Loucy (cell line): ENCODE measurements at regions not wholly inside any gene's neighbourhood (a gene's known extent, or its start where the extent isn't known, plus 50 kb on each side); places are given as distances from the start of the nearest gene placed in this dataset.

Experiments
- H2AFZ ChIP-seq: fragments of 200-600 bp; sonication (generic); 2 replicates; pipeline ENCODE4 v1.6.0; 2016; ENCODE audit warnings: antibody characterized with exemption, mild to moderate bottlenecking, low read length, moderate library complexity
- H3F3A ChIP-seq: fragments of 200-600 bp; 2 replicates; pipeline ENCODE4 v1.6.0; 2016; ENCODE audit warnings: antibody characterized with exemption, low read depth, mild to moderate bottlenecking
- H3K27me3 ChIP-seq: fragments of 200-600 bp; sonication (generic); 2 replicates; pipeline ENCODE4 v1.6.1; 2014; ENCODE audit warnings: low read length, mild to moderate bottlenecking; ENCODE audit not compliant: insufficient read depth, poor library complexity, severe bottlenecking
- H3K36me3 ChIP-seq: fragments of 200-600 bp; sonication (generic); 2 replicates; pipeline ENCODE4 v1.6.1; 2016; ENCODE audit warnings: low read length; ENCODE audit not compliant: insufficient read depth
- H3K4me1 ChIP-seq: fragments of 200-600 bp; sonication (generic); 2 replicates; pipeline ENCODE4 v1.5.1; 2014; ENCODE audit warnings: low read length, mild to moderate bottlenecking; ENCODE audit not compliant: insufficient read depth, poor library complexity, severe bottlenecking
- H3K4me2 ChIP-seq: fragments of 200-600 bp; sonication (generic); 2 replicates; pipeline ENCODE4 v1.6.0; 2014; ENCODE audit warnings: antibody characterized with exemption, low read length, low read depth, mild to moderate bottlenecking; ENCODE audit not compliant: poor library complexity, severe bottlenecking
- H3K4me3 ChIP-seq: fragments of 200-600 bp; sonication (generic); 2 replicates; pipeline ENCODE4 v1.5.1; 2014; ENCODE audit warnings: low read length, mild to moderate bottlenecking, mixed read lengths; ENCODE audit not compliant: poor library complexity, severe bottlenecking
- H3K79me2 ChIP-seq: fragments of 200-600 bp; sonication (generic); 2 replicates; pipeline ENCODE4 v1.6.1; 2014; ENCODE audit warnings: low read length; ENCODE audit not compliant: insufficient read depth
- H3K9ac ChIP-seq: fragments of 200-600 bp; sonication (generic); 2 replicates; pipeline ENCODE4 v1.6.0; 2014; ENCODE audit warnings: mild to moderate bottlenecking, low read depth, low read length, moderate library complexity; ENCODE audit not compliant: poor library complexity, severe bottlenecking
- H3K9me2 ChIP-seq: fragments of 200-600 bp; sonication (generic); replicated peaks from 2 replicates; pipeline ENCODE4 v1.6.1; 2016; ENCODE audit warnings: low read depth, low read length, mixed read lengths
- H3K9me3 ChIP-seq: fragments of 200-600 bp; sonication (generic); 2 replicates; pipeline ENCODE4 v1.6.1; 2014; ENCODE audit warnings: mild to moderate bottlenecking, antibody characterized with exemption, low read length, low read depth; ENCODE audit not compliant: insufficient read depth
- H4K20me1 ChIP-seq: fragments of 200-600 bp; sonication (generic); 2 replicates; pipeline ENCODE4 v1.6.0; 2014; ENCODE audit warnings: antibody characterized with exemption, low read length, mild to moderate bottlenecking; ENCODE audit not compliant: insufficient read depth, poor library complexity, severe bottlenecking
- CTCF ChIP-seq: fragments of 200-600 bp; sonication (generic); conservative IDR thresholded peaks from 2 replicates; pipeline ENCODE4 v1.5.1; 2014; ENCODE audit warnings: mild to moderate bottlenecking, antibody characterized with exemption, low read length
- EZH2phosphoT487 ChIP-seq: fragments of 200-600 bp; IDR thresholded peaks from 2 replicates; pipeline ENCODE4 v1.6.1; 2018; ENCODE audit warnings: antibody characterized with exemption, mild to moderate bottlenecking, moderate library complexity, borderline replicate concordance

- no peaks in the 10 kb centered on the region for H3K9me3 ChIP-seq
- H4K20me1 ChIP-seq: no peaks in the 10 kb centered on the region
- no peaks in the 10 kb centered on the region for H3K79me2 ChIP-seq
- no peak overlapping the region for H2AFZ ChIP-seq
- no peaks in the 10 kb centered on the region for H3K9me2 ChIP-seq
- H3K27me3 ChIP-seq: no peaks in the 10 kb centered on the region
- no peaks in the 10 kb centered on the region for H3K4me1 ChIP-seq
- H3K36me3 ChIP-seq: no peaks in the 10 kb centered on the region
- no peak overlapping the region for H3K4me2 ChIP-seq
- H3K9ac ChIP-seq: no peak overlapping the region
- H3F3A ChIP-seq: no peaks in the 10 kb centered on the region
- no peak overlapping the region for H3K4me3 ChIP-seq
- TF ChIP-seq EZH2phosphoT487: no peak
- no peak for TF ChIP-seq CTCF
Measured at GRCh38 chr4:125112536-125112935, 202.2 kb upstream of the FAT4 start.

DNA sequence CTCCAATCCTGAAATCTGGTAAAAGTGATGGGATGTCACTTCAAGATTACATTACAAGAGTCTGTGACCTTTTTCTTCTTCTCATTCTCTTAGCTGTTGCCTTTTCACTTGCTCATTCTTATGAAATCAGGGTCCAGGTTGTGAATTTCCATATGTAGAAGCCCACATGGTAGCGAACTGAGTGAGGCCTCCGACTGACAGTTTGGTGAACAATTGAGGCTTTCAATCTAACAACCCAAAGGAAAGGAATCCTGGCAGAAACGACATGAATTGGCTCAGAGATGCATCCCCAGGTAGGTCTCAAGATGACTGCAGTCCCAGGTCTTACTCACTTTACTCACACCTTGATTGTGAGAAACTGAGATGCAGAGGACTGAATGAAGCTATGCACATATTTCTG, 203.4 kb upstream of the FAT4 start:
- Histone ChIP-seq H2AFZ (no peak overlapping the region), H3K4me2 (no peak overlapping the region), H3K9me2 (no peaks in the 10 kb centered on the region), H3K9ac (no peak overlapping the region), H3K4me1 (no peaks in the 10 kb centered on the region), H3K36me3 (no peaks in the 10 kb centered on the region), H3K9me3 (no peaks in the 10 kb centered on the region), H3K79me2 (no peaks in the 10 kb centered on the region), H4K20me1 (no peaks in the 10 kb centered on the region), H3F3A (no peaks in the 10 kb centered on the region), H3K4me3 (no peak overlapping the region), H3K27me3 (no peaks in the 10 kb centered on the region)
- TF ChIP-seq EZH2phosphoT487: no peak
- TF ChIP-seq CTCF: no peak

GRCh38 chr4:125105561-125105960, 209.2 kb upstream of the FAT4 start:
- H3F3A ChIP-seq: no peaks in the 10 kb centered on the region
- H3K9me3 ChIP-seq: no peaks in the 10 kb centered on the region
- no peaks in the 10 kb centered on the region for H3K4me1 ChIP-seq
- TF ChIP-seq EZH2phosphoT487 (no peak), CTCF (no peak)
- no peak overlapping the region for H3K4me3 ChIP-seq
- no peak overlapping the region for H3K4me2 ChIP-seq
- H4K20me1 ChIP-seq: no peaks in the 10 kb centered on the region
- no peaks in the 10 kb centered on the region for H3K79me2 ChIP-seq
- H3K9me2 ChIP-seq: no peaks in the 10 kb centered on the region
- no peak overlapping the region for H2AFZ ChIP-seq
- H3K9ac ChIP-seq: no peak overlapping the region
- no peaks in the 10 kb centered on the region for H3K27me3 ChIP-seq
- H3K36me3 ChIP-seq: no peaks in the 10 kb centered on the region
